Muscle layer of colon (tissue), 2 donors: ENCODE measurements at regions not wholly inside any gene's neighbourhood (a gene's known extent, or its start where the extent isn't known, plus 50 kb on each side); places are given as distances from the start of the nearest gene placed in this dataset.

Experiments
- H3K27ac ChIP-seq: one replicate; pipeline ENCODE4 v1.7.0; 2013; ENCODE audit warnings: low read depth, mild to moderate bottlenecking, low read length, moderate library complexity
- H3K27me3 ChIP-seq, 2 donors: one replicate each; pipeline ENCODE4 v1.7.0; 2013; ENCODE audit warnings: low read length in 2 of 2, mild to moderate bottlenecking in 2 of 2; ENCODE audit not compliant: insufficient read depth in 2 of 2, control insufficient read depth in 1 of 2
- H3K36me3 ChIP-seq: one replicate; pipeline ENCODE4 v1.7.0; 2013; ENCODE audit warnings: mild to moderate bottlenecking, low read length; ENCODE audit not compliant: insufficient read depth
- H3K4me1 ChIP-seq: one replicate; pipeline ENCODE4 v1.7.0; 2013; ENCODE audit warnings: mild to moderate bottlenecking, low read length; ENCODE audit not compliant: insufficient read depth
- H3K4me3 ChIP-seq, 2 donors: one replicate each; pipeline ENCODE4 v1.7.0; 2013; ENCODE audit warnings: low read length in 2 of 2, low read depth in 1 of 2, mild to moderate bottlenecking in 1 of 2, moderate library complexity in 1 of 2
- H3K9ac ChIP-seq: one replicate; pipeline ENCODE4 v1.7.0; 2013; ENCODE audit warnings: low read length
- H3K9me3 ChIP-seq: one replicate; pipeline ENCODE4 v1.7.0; 2013; ENCODE audit warnings: mild to moderate bottlenecking, low read length
- donor health status: abdominal sarcoma.
- donor health status: Adenocarcinoma of cecum.

DNA sequence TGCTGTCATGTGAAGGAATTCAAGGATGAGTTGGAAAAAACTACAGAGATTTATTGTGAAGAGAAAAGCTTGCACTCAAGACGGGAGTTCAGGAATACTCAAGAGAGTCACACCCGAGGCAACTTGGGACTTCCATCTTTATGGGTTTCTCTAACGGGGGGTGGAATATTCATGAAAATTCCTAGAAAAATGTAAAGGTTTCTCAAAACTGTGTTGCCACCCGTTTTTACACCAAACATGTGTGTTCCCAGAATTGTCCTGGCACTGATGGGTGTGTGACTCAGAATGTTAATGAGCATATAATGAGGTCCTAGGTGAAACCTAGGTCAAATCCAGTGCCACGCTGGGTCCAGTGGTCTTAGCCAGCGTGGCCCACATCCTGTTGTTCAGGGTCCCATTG is 381.5 kb downstream of the CDH26 start:
- no peaks in the 10 kb centered on the region for H3K27me3 ChIP-seq
- H3K27ac ChIP-seq: no peak overlapping the region
- no peak overlapping the region for H3K4me3 ChIP-seq
- no peak overlapping the region for H3K9ac ChIP-seq
- H3K36me3 ChIP-seq: no peaks in the 10 kb centered on the region
- no peaks in the 10 kb centered on the region for H3K9me3 ChIP-seq
- no peaks in the 10 kb centered on the region for H3K4me1 ChIP-seq

DNA sequence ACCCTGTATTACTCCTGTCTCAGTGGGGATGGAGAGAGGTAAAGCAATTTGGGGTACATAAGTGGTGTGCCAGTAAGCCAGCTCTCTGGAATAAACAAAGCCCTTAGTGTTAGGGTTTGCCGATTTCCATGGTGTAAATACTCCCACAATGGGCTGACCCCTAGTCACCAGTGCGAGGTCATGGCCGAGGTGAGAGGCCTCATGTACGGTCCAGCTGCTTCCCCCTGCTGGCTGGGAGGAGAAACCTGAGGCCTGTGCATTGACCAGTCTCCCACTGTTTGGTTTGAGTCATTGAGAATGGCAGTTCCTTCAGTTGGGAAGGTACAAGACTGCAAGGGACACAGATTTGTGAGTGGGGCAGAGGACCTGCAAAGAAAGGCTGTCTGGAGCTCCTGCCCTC is 382.0 kb downstream of the CDH26 start:
- no peak overlapping the region for H3K9ac ChIP-seq
- no peak overlapping the region for H3K27ac ChIP-seq
- H3K9me3 ChIP-seq: no peaks in the 10 kb centered on the region
- H3K27me3 ChIP-seq: no peaks in the 10 kb centered on the region
- no peaks in the 10 kb centered on the region for H3K36me3 ChIP-seq
- no peak overlapping the region for H3K4me3 ChIP-seq
- H3K4me1 ChIP-seq: no peaks in the 10 kb centered on the region

DNA sequence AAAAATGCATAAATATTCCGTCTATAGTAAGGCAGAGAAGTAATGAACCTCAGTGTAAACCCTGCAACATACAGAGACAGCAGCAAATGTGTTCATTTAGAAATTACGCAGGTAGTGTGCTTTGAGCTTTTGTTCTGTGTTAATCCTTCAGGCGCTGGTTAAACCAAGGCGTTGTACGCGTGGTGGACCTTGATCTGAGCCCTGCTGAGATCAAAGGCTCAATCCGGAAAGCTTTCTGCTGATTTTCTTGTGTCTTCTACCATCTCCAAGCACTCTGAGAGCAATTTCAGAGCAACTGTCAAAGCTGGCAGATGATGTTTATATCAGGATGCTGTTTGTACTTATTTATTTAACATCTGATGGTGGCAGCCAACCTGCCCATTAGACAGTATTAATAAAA is 382.8 kb downstream of the CDH26 start:
- no peak overlapping the region for H3K27ac ChIP-seq
- no peaks in the 10 kb centered on the region for H3K27me3 ChIP-seq
- no peak overlapping the region for H3K4me3 ChIP-seq
- no peaks in the 10 kb centered on the region for H3K4me1 ChIP-seq
- H3K36me3 ChIP-seq: no peaks in the 10 kb centered on the region
- no peak overlapping the region for H3K9ac ChIP-seq
- H3K9me3 ChIP-seq: no peaks in the 10 kb centered on the region

DNA sequence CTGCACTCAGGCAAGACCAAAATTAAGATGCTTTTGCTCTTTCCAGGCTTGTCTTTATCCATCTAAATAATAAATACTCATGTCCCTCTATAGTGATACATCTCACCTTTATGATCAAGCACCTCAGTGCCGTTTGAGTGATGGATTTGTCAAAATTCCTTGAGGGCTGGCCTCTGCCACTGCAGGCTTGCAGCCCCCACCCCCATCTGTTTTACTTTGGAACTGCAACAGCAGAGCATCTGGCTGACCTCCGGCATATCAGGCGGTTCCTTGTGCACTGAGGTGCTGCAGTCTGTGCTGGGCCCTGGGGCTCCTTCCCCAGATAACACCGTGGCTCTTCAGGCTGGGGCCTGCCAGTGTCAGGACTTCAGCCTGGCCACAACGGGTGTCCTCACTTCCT is 386.9 kb downstream of the CDH26 start:
- Histone ChIP-seq H3K9ac (no peak overlapping the region), H3K36me3 (no peaks in the 10 kb centered on the region), H3K27me3 (no peaks in the 10 kb centered on the region), H3K4me3 (no peak overlapping the region), H3K4me1 (no peaks in the 10 kb centered on the region), H3K27ac (no peak overlapping the region), H3K9me3 (no peaks in the 10 kb centered on the region)

DNA sequence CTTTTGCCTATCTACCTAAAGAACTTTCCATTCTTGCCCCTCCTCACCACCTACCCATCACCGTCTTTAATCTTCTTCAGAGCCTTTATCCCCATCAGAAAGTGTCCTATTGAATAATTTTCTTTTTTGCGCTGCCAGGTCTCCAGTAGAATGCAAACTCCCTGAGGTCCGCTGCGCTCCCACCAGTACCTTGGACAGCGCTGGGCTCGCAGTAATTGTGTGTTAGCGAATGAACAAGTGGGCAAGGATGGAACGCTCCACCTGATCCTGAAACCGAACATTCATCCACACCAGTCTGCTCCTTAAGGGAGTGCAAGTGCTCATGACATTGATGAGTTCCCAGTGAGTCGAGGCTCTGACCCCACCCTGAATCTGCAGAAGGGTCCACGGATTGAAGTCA is 391.2 kb downstream of the CDH26 start:
- no peaks in the 10 kb centered on the region for H3K4me1 ChIP-seq
- H3K9me3 ChIP-seq: no peaks in the 10 kb centered on the region
- H3K36me3 ChIP-seq: no peaks in the 10 kb centered on the region
- no peak overlapping the region for H3K9ac ChIP-seq
- no peaks in the 10 kb centered on the region for H3K27me3 ChIP-seq
- H3K27ac ChIP-seq: no peak overlapping the region
- H3K4me3 ChIP-seq: no peak overlapping the region

DNA sequence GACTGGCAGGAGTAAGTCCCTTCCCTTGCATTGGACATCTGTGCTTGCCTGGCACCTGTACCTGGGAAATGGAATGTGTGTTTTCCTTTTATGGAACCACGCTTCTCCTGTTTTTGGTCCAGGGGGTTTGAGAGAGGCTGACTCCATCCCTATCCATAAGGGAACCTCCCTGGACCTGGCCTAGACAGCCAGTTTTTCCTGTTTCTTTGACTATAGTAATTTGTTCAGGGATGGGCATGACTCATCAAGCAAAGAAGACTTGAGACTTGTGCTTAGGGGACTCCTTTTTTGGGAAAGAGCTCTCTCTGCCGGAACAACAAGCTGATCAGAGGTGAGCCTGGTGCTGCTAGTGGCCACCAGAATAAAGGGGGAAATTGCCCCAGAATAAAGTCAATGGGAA is 393.8 kb downstream of the CDH26 start:
- H3K9ac ChIP-seq: no peak overlapping the region
- no peaks in the 10 kb centered on the region for H3K36me3 ChIP-seq
- H3K4me1 ChIP-seq: no peaks in the 10 kb centered on the region
- no peak overlapping the region for H3K27ac ChIP-seq
- no peak overlapping the region for H3K4me3 ChIP-seq
- no peaks in the 10 kb centered on the region for H3K9me3 ChIP-seq
- no peaks in the 10 kb centered on the region for H3K27me3 ChIP-seq

DNA sequence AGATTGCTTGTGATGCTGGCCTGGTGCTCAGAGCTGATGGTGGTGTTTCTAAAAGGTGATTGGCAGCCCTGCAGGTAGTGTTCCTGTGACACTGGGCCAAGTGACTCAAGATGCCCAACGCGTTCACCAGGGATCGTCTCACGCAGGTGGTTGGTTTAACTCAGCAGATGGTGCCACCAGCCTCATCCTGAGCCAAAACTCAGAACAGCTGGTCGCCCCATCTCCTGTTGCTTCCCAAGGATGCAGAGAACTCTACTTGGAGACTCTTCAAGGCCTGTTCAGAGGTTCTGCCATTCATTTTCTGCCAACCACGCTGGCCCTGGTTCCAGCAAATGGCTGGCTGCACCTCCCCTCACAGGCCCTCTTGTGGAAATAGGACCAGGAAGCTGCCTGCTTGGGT is 394.4 kb downstream of the CDH26 start:
- H3K36me3 ChIP-seq: no peaks in the 10 kb centered on the region
- no peak overlapping the region for H3K27ac ChIP-seq
- H3K9me3 ChIP-seq: no peaks in the 10 kb centered on the region

DNA sequence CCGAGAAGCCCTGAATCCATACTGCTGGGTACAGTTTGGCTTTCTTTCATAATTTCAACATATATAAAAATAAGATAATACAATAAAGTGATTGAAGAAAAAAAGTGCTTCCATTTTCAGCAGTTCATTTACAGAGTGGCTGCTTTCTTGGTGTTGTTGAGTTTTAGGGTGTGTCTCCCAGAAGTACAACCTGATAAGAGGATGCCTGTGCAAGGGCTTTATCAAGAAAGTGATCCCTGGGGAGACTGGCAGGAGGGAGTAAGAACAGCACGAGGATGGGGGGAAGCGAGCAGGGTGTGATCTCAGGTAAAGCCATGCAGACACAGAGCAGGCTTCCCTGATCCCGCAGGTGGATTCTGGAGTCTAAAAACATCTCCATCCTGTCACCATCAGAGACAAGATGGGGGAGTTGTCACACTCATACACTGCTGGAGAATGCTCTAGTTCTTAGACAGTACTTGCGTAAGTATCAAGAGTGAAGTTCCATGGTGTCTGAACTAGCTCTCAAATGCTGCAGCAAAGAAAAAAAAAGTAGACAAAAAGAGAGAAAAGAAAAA is 395.9 kb downstream of the CDH26 start:
- H3K4me1 ChIP-seq: no peaks in the 10 kb centered on the region
- H3K27me3 ChIP-seq: no peaks in the 10 kb centered on the region
- no peak overlapping the region for H3K9ac ChIP-seq
- H3K9me3 ChIP-seq: no peaks in the 10 kb centered on the region
- H3K4me3 ChIP-seq: no peak overlapping the region
- no peaks in the 10 kb centered on the region for H3K36me3 ChIP-seq
- no peak overlapping the region for H3K27ac ChIP-seq

More for the DNA sequence above, 394.4 kb downstream of the CDH26 start:
- H3K27me3 ChIP-seq: no peaks in the 10 kb centered on the region
- H3K4me1 ChIP-seq: no peaks in the 10 kb centered on the region
- H3K9ac ChIP-seq: no peak overlapping the region
- H3K4me3 ChIP-seq: no peak overlapping the region

DNA sequence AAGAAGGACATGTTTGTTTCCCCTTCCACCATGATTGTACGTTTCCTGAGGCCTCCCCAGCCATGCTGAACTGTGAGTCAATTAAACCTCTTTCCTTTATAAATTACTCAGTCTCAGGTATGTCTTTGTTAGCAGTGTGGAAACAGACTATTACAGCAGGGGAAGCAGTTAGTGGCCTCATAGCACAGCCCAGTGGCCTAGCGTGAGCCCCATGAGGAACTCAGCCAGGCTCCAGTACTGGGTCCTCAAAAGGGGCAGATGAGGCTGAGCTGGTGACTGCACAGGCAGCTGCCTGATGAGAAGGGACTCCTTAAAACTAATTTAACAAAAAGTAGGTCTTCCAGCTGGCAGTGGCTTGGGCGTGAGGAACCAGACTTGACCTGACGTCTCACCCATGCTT is 399.9 kb downstream of the CDH26 start:
- H3K27ac ChIP-seq: no peak overlapping the region
- H3K27me3 ChIP-seq: no peaks in the 10 kb centered on the region
- H3K9me3 ChIP-seq: no peaks in the 10 kb centered on the region
- H3K36me3 ChIP-seq: no peaks in the 10 kb centered on the region
- no peak overlapping the region for H3K4me3 ChIP-seq
- no peaks in the 10 kb centered on the region for H3K4me1 ChIP-seq
- no peak overlapping the region for H3K9ac ChIP-seq

DNA sequence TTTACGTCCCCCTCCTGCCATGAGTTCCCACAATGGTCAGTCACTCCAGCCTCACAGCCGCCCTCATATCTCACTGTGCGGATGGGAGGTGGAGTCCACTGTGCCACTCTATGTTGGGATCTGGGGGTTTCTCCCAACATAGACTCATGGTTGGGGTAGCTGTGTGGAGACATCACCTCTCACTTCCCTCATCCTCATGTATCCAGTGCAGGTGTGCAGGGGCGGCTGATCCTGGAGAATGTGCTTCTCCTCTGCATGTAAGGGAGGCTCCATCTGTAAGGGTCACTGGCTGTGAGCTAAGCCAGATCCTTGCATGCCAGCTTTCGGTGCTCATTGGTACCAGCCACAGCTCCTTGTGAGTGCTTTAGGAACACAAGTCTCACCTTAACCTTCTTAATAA is 400.8 kb downstream of the CDH26 start:
- no peaks in the 10 kb centered on the region for H3K4me1 ChIP-seq
- H3K27me3 ChIP-seq: no peaks in the 10 kb centered on the region
- no peaks in the 10 kb centered on the region for H3K9me3 ChIP-seq
- H3K9ac ChIP-seq: no peak overlapping the region
- no peak overlapping the region for H3K4me3 ChIP-seq
- no peaks in the 10 kb centered on the region for H3K36me3 ChIP-seq
- H3K27ac ChIP-seq: no peak overlapping the region

DNA sequence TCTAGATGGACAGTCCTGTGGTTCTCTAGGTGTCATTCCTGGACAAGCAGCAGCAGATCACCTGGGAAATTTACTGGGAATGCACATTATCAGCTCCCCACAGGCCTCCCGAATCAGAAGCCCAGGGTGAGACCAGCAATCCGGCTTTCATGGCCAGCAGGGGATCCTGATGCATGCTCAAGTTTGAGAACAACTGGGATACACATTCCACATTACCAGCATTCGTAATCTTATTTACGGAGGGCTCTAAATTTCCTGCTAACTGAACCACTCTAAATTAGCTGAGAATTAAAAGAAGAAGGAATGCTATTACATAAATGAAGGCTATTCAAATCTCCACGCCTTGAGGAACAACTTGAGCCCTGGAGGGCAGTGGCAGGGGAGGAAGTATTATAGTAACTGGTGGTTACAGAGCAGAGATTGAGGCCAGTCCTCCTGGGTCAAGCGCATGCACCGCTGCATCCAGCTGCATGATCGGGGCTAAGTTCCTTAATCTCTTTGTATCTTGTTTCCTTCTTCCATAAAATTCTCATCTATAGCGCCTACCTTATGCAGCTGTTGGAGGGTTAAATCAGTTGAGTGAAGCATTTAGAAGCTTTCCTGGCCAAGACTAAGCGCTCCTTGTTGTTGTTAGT is 403.7 kb downstream of the CDH26 start:
- no peak overlapping the region for H3K4me3 ChIP-seq
- H3K9me3 ChIP-seq: no peaks in the 10 kb centered on the region
- no peak overlapping the region for H3K9ac ChIP-seq
- H3K27ac ChIP-seq: no peak overlapping the region
- no peaks in the 10 kb centered on the region for H3K4me1 ChIP-seq
- no peaks in the 10 kb centered on the region for H3K27me3 ChIP-seq
- H3K36me3 ChIP-seq: no peaks in the 10 kb centered on the region

DNA sequence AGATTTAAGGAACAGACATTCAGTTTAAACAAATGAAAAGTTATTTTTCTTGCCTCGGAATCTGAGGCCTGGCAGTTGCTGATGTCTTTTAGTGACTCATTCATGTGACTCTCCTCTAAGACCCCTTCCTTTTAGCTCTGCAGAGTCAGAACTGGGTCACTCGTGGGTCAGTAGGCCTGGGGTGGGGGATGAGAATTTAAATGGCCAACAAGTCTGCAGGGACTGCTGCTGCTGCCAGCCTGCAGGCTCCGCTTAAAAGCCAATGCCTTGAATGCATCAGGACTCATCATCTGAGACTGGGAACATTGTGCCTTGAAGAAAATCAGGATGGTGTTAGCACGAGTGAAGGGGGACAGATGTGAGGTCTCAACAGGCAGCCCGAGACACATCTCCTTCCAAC is 404.3 kb downstream of the CDH26 start:
- H3K27me3 ChIP-seq: no peaks in the 10 kb centered on the region
- H3K4me3 ChIP-seq: no peak overlapping the region
- H3K4me1 ChIP-seq: no peaks in the 10 kb centered on the region
- H3K9ac ChIP-seq: no peak overlapping the region
- H3K27ac ChIP-seq: no peak overlapping the region
- H3K9me3 ChIP-seq: no peaks in the 10 kb centered on the region
- H3K36me3 ChIP-seq: no peaks in the 10 kb centered on the region
